ENCODE measurements at regions not wholly inside any gene's neighbourhood (a gene's known extent, or its start where the extent isn't known, plus 50 kb on each side); places are given as distances from the start of the nearest gene placed in this dataset.

GRCh38 chr11:96755752-96756151, 365.9 kb downstream of the JRKL start:
- Histone ChIP-seq H4K5ac (ENCODE audit: low read depth, low read length) (no peak overlapping the region), H3K79me1 (ENCODE audit: low read depth in 1 of 2, low read length in 2 of 2) (no peaks in the 10 kb centered on the region), H3K9ac (ENCODE audit: low read depth, low read length) (no peak overlapping the region), H3K4ac (ENCODE audit: low read depth, low read length) (no peak overlapping the region), H2AK9ac (replicated peaks; ENCODE audit: low read depth, low read length, poor library complexity) (no peak overlapping the region), H2BK20ac (ENCODE audit: low read depth, low read length) (no peak overlapping the region), H2BK5ac (ENCODE audit: low read depth, low read length, poor library complexity, severe bottlenecking) (no peak overlapping the region), H2AFZ (replicated peaks; ENCODE audit: low read length, poor library complexity) (no peak overlapping the region), H3K4me1 (ENCODE audit: control insufficient read depth, insufficient read depth, low read length) (no peaks in the 10 kb centered on the region), H3K14ac (replicated peaks; ENCODE audit: low read depth, low read length) (no peak overlapping the region), H2AK5ac (ENCODE audit: low read depth, low read length) (no peak overlapping the region), H3K56ac (ENCODE audit: extremely low read depth, insufficient read depth, low read length) (no peak overlapping the region), H3K18ac (ENCODE audit: low read depth, low read length) (no peak overlapping the region), H2BK120ac (ENCODE audit: low read depth, low read length) (no peak overlapping the region), H3K4me2 (ENCODE audit: low read depth, low read length) (no peak overlapping the region), H3K4me3 (ENCODE audit: insufficient read depth, low read depth, low read length) (no peak overlapping the region), H2BK15ac (ENCODE audit: low read depth, low read length) (no peak overlapping the region), H3K23ac (ENCODE audit: low read depth, low read length) (no peak overlapping the region), H3K36me3 (ENCODE audit: control insufficient read depth, insufficient read depth, low read length) (no peaks in the 10 kb centered on the region), H4K91ac (ENCODE audit: insufficient read depth, low read depth, low read length) (no peak overlapping the region), H3K9me1 (ENCODE audit: insufficient read depth, low read length) (no peaks in the 10 kb centered on the region), H3K27ac (ENCODE audit: insufficient read depth, low read length) (no peak overlapping the region), H4K8ac (ENCODE audit: low read depth in 2 of 2, low read length in 2 of 2) (no peak overlapping the region), H3K9me3 (ENCODE audit: control insufficient read depth, insufficient read depth, low read length) (no peaks in the 10 kb centered on the region), H3K27me3 (ENCODE audit: control insufficient read depth, insufficient read depth, low read length) (no peaks in the 10 kb centered on the region), H4K20me1 (ENCODE audit: insufficient read depth, low read length) (no peaks in the 10 kb centered on the region)
- in situ Hi-C loops (cut with MboI; ENCODE audit: low sequenced_read_pairs), result no loop called here
- no peak for TF ChIP-seq SMC3 (IDR thresholded peaks at IDR 0.05; ENCODE audit: low read depth, low read length)
- no peak for TF ChIP-seq RCOR1 (IDR thresholded peaks at IDR 0.05; ENCODE audit: insufficient replicate concordance, low read length)
- no peak for TF ChIP-seq RFX5 (IDR thresholded peaks at IDR 0.05; ENCODE audit: low read depth, low read length)
- TF ChIP-seq FOS (IDR thresholded peaks at IDR 0.05; ENCODE audit: low read depth, low read length), result no peak
- no peak for TF ChIP-seq CEBPB (IDR thresholded peaks at IDR 0.05; ENCODE audit: low read depth, low read length)
- no peak for TF ChIP-seq POLR2A (IDR thresholded peaks at IDR 0.05; ENCODE audit: low read depth, low read length)
- TF ChIP-seq MAZ (IDR thresholded peaks at IDR 0.05; ENCODE audit: borderline replicate concordance, low read depth, low read length), result no peak
- no peak for TF ChIP-seq BHLHE40 (IDR thresholded peaks at IDR 0.05; ENCODE audit: low read depth, low read length)
- TF ChIP-seq CHD1 (IDR thresholded peaks at IDR 0.05; ENCODE audit: low read depth, low read length), result no peak
- TF ChIP-seq, protein P1, sequence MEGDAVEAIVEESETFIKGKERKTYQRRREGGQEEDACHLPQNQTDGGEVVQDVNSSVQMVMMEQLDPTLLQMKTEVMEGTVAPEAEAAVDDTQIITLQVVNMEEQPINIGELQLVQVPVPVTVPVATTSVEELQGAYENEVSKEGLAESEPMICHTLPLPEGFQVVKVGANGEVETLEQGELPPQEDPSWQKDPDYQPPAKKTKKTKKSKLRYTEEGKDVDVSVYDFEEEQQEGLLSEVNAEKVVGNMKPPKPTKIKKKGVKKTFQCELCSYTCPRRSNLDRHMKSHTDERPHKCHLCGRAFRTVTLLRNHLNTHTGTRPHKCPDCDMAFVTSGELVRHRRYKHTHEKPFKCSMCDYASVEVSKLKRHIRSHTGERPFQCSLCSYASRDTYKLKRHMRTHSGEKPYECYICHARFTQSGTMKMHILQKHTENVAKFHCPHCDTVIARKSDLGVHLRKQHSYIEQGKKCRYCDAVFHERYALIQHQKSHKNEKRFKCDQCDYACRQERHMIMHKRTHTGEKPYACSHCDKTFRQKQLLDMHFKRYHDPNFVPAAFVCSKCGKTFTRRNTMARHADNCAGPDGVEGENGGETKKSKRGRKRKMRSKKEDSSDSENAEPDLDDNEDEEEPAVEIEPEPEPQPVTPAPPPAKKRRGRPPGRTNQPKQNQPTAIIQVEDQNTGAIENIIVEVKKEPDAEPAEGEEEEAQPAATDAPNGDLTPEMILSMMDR (conservative IDR thresholded peaks at IDR 0.05; ENCODE audit: low read depth, low read length), result no peak
- TF ChIP-seq, protein P2, sequence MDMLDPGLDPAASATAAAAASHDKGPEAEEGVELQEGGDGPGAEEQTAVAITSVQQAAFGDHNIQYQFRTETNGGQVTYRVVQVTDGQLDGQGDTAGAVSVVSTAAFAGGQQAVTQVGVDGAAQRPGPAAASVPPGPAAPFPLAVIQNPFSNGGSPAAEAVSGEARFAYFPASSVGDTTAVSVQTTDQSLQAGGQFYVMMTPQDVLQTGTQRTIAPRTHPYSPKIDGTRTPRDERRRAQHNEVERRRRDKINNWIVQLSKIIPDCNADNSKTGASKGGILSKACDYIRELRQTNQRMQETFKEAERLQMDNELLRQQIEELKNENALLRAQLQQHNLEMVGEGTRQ (IDR thresholded peaks at IDR 0.05; ENCODE audit: low read depth, low read length), result no peak
- no peak for TF ChIP-seq RAD21 (IDR thresholded peaks at IDR 0.05; ENCODE audit: low read length)
- no peak for TF ChIP-seq ELK1 (IDR thresholded peaks at IDR 0.05; ENCODE audit: borderline replicate concordance, low read depth, low read length)
- no peak for TF ChIP-seq MAFK (IDR thresholded peaks at IDR 0.05; ENCODE audit: low read depth, low read length)
- TF ChIP-seq MXI1 (IDR thresholded peaks at IDR 0.05; ENCODE audit: borderline replicate concordance, low read depth, low read length), result no peak
- no peak for TF ChIP-seq NFE2L2 (IDR thresholded peaks at IDR 0.05; ENCODE audit: low read depth, low read length)
- dilution Hi-C loops (cut with HindIII; ENCODE audit: low sequenced_read_pairs, unreplicated experiment), result no loop called here
- DNase-seq (no peak), ATAC-seq (ENCODE audit: low read depth) (no peak)
- ChIA-PET CTCF (no interaction called here), POLR2A (ENCODE audit: unreplicated experiment) (no interaction called here)
- intact Hi-C loops (cut with micrococcal nuclease), result no loop called here
- WGBS, 2 experiments (ENCODE audit: extremely low coverage in 2 of 2, insufficient read length in 1 of 2), result 76% methylated on average over 3 of the region's 8 CpGs; no CpG with 5 or more reads in 1 of the 2 experiments
- no TSS peak for BruUV-seq (replicated peaks)

Measured in IMR-90 (cell line).